Activated effector memory CD4-positive, alpha-beta T cell treated with anti-CD3 and anti-CD28 coated beads, Interleukin-2, amount 50 U/mL, for 16 hours (primary cell): ENCODE measurements at regions not wholly inside any gene's neighbourhood (a gene's known extent, or its start where the extent isn't known, plus 50 kb on each side); places are given as distances from the start of the nearest gene placed in this dataset.

Experiments used
- DNase-seq: peaks from one replicate; pipeline ENCODE4 v3.0.0-alpha.2; 2020

GRCh38 chr9:134487066-134487710, 154.4 kb upstream of the COL5A1 start:
- peak; percentile 45 for DNase-seq

GRCh38 chr9:134488331-134489280, 153.0 kb upstream of the COL5A1 start:
- DNase-seq, result peak; percentile 51

- no peak for DNase-seq
Observed at GRCh38 chr9:134489621-134490408, 151.8 kb upstream of the COL5A1 start.

GRCh38 chr9:134490446-134490845, 151.2 kb upstream of the COL5A1 start:
- no peak for DNase-seq

GRCh38 chr9:134491196-134491835, 150.3 kb upstream of the COL5A1 start:
- no peak for DNase-seq

GRCh38 chr9:134491856-134492255, 149.7 kb upstream of the COL5A1 start:
- no peak for DNase-seq

GRCh38 chr9:134492281-134492691, 149.3 kb upstream of the COL5A1 start:
- no peak for DNase-seq

- DNase-seq, result no peak
Observed at GRCh38 chr9:134492721-134493460, 148.7 kb upstream of the COL5A1 start.

GRCh38 chr9:134493461-134494272, 147.9 kb upstream of the COL5A1 start:
- no peak for DNase-seq

- no peak for DNase-seq
Observed at GRCh38 chr9:134494273-134494815, 147.3 kb upstream of the COL5A1 start.

- DNase-seq, result no peak
Observed at GRCh38 chr9:134494905-134495304, 146.7 kb upstream of the COL5A1 start.

GRCh38 chr9:134495881-134496412, 145.7 kb upstream of the COL5A1 start:
- DNase-seq, result no peak

- DNase-seq, result no peak
Observed at GRCh38 chr9:134496413-134497282, 145.0 kb upstream of the COL5A1 start.

- no peak for DNase-seq
Observed at GRCh38 chr9:134497283-134497860, 144.2 kb upstream of the COL5A1 start.

GRCh38 chr9:134498814-134499166, 142.8 kb upstream of the COL5A1 start:
- no peak for DNase-seq

GRCh38 chr9:134500931-134501760, 140.5 kb upstream of the COL5A1 start:
- no peak for DNase-seq

- no peak for DNase-seq
Observed at GRCh38 chr9:134501761-134502265, 139.8 kb upstream of the COL5A1 start.

- DNase-seq, result no peak
Observed at GRCh38 chr9:134502266-134502791, 139.3 kb upstream of the COL5A1 start.
